ENCODE measurements at regions not wholly inside any gene's neighbourhood (a gene's known extent, or its start where the extent isn't known, plus 50 kb on each side); places are given as distances from the start of the nearest gene placed in this dataset.

DNA sequence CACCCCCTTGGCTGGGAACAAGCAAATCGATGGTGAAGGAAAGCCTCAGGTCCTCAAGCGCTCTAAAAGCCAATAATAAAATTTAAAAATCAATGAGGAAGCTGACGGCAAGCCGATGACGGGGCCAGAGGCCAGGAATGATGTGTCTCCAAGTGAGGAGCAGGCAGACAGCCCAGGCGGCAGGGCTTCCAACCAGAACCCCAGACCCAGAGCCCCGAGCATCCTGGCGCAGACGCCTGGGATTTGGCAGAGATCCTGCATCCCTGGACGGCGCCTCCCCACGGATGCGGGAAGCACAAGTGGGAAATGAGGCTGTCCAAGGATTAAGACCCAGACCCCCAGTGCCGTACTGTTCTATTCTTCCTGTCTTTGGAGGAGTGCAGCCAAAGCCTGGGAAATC, 123.0 kb upstream of the PROK2 start:
- Histone ChIP-seq H3K4me1 (ENCODE audit: control insufficient read depth, insufficient read depth, low read length) (no peaks in the 10 kb centered on the region), H4K20me1 (ENCODE audit: insufficient read depth, low read length) (no peaks in the 10 kb centered on the region), H3K36me3 (ENCODE audit: control insufficient read depth, insufficient read depth, low read length) (no peaks in the 10 kb centered on the region), H2AK5ac (ENCODE audit: low read depth, low read length) (no peak overlapping the region), H2BK20ac (ENCODE audit: low read depth, low read length) (no peak overlapping the region), H3K79me1 (ENCODE audit: low read depth in 1 of 2, low read length in 2 of 2) (no peaks in the 10 kb centered on the region), H3K9me3 (ENCODE audit: control insufficient read depth, insufficient read depth, low read length) (no peaks in the 10 kb centered on the region), H3K56ac (ENCODE audit: extremely low read depth, insufficient read depth, low read length) (no peak overlapping the region), H3K14ac (replicated peaks; ENCODE audit: low read depth, low read length) (no peak overlapping the region), H2BK120ac (ENCODE audit: low read depth, low read length) (no peak overlapping the region), H3K23ac (ENCODE audit: low read depth, low read length) (no peak overlapping the region), H4K8ac (ENCODE audit: low read depth in 2 of 2, low read length in 2 of 2) (no peak overlapping the region), H3K27ac (ENCODE audit: insufficient read depth, low read length) (no peak overlapping the region), H3K4ac (ENCODE audit: low read depth, low read length) (no peak overlapping the region), H2BK5ac (ENCODE audit: low read depth, low read length, poor library complexity, severe bottlenecking) (no peak overlapping the region), H3K4me3 (ENCODE audit: insufficient read depth, low read depth, low read length) (no peak overlapping the region), H3K9me1 (ENCODE audit: insufficient read depth, low read length) (no peaks in the 10 kb centered on the region), H3K27me3 (ENCODE audit: control insufficient read depth, insufficient read depth, low read length) (peaks cover 13% of the 10 kb centered on the region), H4K91ac (ENCODE audit: insufficient read depth, low read depth, low read length) (no peak overlapping the region), H3K9ac (ENCODE audit: low read depth, low read length) (no peak overlapping the region), H2AFZ (replicated peaks; ENCODE audit: low read length, poor library complexity) (no peak overlapping the region), H3K18ac (ENCODE audit: low read depth, low read length) (no peak overlapping the region), H3K4me2 (ENCODE audit: low read depth, low read length) (no peak overlapping the region), H2AK9ac (replicated peaks; ENCODE audit: low read depth, low read length, poor library complexity) (no peak overlapping the region), H2BK15ac (ENCODE audit: low read depth, low read length) (no peak overlapping the region), H4K5ac (ENCODE audit: low read depth, low read length) (no peak overlapping the region)
- DNase-seq (no peak), ATAC-seq (ENCODE audit: low read depth) (no peak)
- intact Hi-C loops (cut with micrococcal nuclease), result no loop called here
- no CpG with 5 or more reads among the region's 14 CpGs for WGBS, 2 experiments (ENCODE audit: extremely low coverage in 2 of 2, insufficient read length in 1 of 2)
- ChIA-PET CTCF (no interaction called here), POLR2A (ENCODE audit: unreplicated experiment) (no interaction called here)
- in situ Hi-C loops (cut with MboI; ENCODE audit: low sequenced_read_pairs), result no loop called here
- TF ChIP-seq BHLHE40 (IDR thresholded peaks at IDR 0.05; ENCODE audit: low read depth, low read length) (no peak), MXI1 (IDR thresholded peaks at IDR 0.05; ENCODE audit: borderline replicate concordance, low read depth, low read length) (no peak)
- dilution Hi-C loops (cut with HindIII; ENCODE audit: low sequenced_read_pairs, unreplicated experiment), result no loop called here
- no TSS peak for BruUV-seq (replicated peaks)

Measured in IMR-90 (cell line).